ENCODE measurements at regions not wholly inside any gene's neighbourhood (a gene's known extent, or its start where the extent isn't known, plus 50 kb on each side); places are given as distances from the start of the nearest gene placed in this dataset.

- no peak for TF ChIP-seq HDAC6 (IDR thresholded peaks at IDR 0.05; ENCODE audit: low read depth, low read length)
- TF ChIP-seq MAFK (IDR thresholded peaks at IDR 0.05; ENCODE audit: low read depth, low read length), result no peak
Measured at GRCh38 chr14:100416081-100416680, 93.0 kb downstream of the SLC25A47 start (continued).

All from H1 (cell line).